Neural progenitor cell (in vitro differentiated cells): ENCODE measurements at regions not wholly inside any gene's neighbourhood (a gene's known extent, or its start where the extent isn't known, plus 50 kb on each side); places are given as distances from the start of the nearest gene placed in this dataset.

ENCODE experiments used
- CTCF ChIP-seq: fragments of 200-600 bp; sonication (generic); IDR thresholded peaks from 2 replicates; pipeline ENCODE4 v1.5.1; 2017; ENCODE audit warnings: antibody characterized with exemption, mild to moderate bottlenecking
- EZH2phosphoT487 ChIP-seq: fragments of 200-600 bp; sonication (generic); IDR thresholded peaks from 2 replicates; pipeline ENCODE4 v1.6.1; 2017; ENCODE audit warnings: antibody characterized with exemption

- TF ChIP-seq CTCF (no peak), EZH2phosphoT487 (no peak)
Observed at GRCh38 chr15:25188051-25188450, 233.3 kb downstream of the SNRPN start.
